HUES48 (cell line): ENCODE measurements at regions not wholly inside any gene's neighbourhood (a gene's known extent, or its start where the extent isn't known, plus 50 kb on each side); places are given as distances from the start of the nearest gene placed in this dataset.

Source experiments
- H3K27ac ChIP-seq: one replicate; pipeline ENCODE4 v1.7.0; 2013; ENCODE audit warnings: low read depth, low read length, inconsistent platforms
- H3K27me3 ChIP-seq: 2 replicates; pipeline ENCODE4 v1.6.1; 2013; ENCODE audit warnings: mild to moderate bottlenecking, low read length; ENCODE audit not compliant: control insufficient read depth, insufficient read depth
- H3K36me3 ChIP-seq: 2 replicates; pipeline ENCODE4 v1.6.1; 2013; ENCODE audit warnings: low read length; ENCODE audit not compliant: control insufficient read depth, insufficient read depth
- H3K4me1 ChIP-seq: 2 replicates; pipeline ENCODE4 v1.6.1; 2013; ENCODE audit warnings: mild to moderate bottlenecking, low read length; ENCODE audit not compliant: control insufficient read depth, insufficient read depth
- H3K4me3 ChIP-seq: 2 replicates; pipeline ENCODE4 v1.5.1; 2013; ENCODE audit warnings: mild to moderate bottlenecking, low read depth, low read length
- H3K9ac ChIP-seq: 2 replicates; pipeline ENCODE4 v1.6.1; 2013; ENCODE audit warnings: mild to moderate bottlenecking, low read depth, low read length, moderate library complexity
- H3K9me3 ChIP-seq: 2 replicates; pipeline ENCODE4 v1.6.1; 2013; ENCODE audit warnings: low read length; ENCODE audit not compliant: control insufficient read depth, insufficient read depth

DNA sequence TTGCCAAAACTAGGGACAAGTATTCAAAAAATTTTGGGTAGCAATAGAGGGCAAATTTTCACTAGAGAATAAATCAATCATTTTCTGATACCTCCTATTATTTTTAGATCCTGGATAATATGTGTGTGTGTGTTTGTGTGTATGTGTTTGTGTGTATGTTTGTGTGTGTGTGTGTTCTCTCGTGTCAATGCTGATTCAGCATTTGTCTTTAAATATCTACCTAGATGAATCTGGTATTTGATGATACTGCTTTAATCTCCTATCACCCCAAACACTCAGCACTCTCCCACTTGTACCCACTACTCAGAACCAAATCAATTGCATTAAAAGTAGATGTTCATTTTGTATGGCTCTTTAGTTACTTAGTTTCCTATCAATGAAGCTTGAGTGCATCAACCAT is 101.3 kb upstream of the NPFFR2 start:
- H3K9ac ChIP-seq, result no peak overlapping the region
- no peaks in the 10 kb centered on the region for H3K36me3 ChIP-seq
- H3K4me3 ChIP-seq, result no peak overlapping the region
- no peak overlapping the region for H3K27ac ChIP-seq
- no peaks in the 10 kb centered on the region for H3K4me1 ChIP-seq
- no peaks in the 10 kb centered on the region for H3K27me3 ChIP-seq
- no peaks in the 10 kb centered on the region for H3K9me3 ChIP-seq

DNA sequence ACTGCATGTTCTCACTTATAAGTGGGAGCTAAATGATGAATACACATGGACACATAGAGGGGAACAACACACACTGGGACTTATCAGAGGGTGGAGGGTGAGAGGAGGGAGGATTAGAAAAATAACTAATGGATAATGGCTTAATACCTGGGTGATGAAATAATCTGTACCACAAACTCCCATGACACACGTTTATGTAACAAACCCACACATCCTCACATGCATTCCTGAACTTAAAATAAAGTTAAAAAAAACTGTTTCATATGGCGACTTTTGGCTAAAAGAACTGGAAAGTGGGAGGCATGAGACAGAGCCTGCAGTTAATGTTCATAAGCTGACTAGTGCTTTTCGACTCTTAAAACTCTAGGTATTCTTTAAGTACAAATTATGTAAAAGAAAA is 98.9 kb upstream of the NPFFR2 start:
- Histone ChIP-seq H3K9me3 (no peaks in the 10 kb centered on the region), H3K9ac (no peak overlapping the region), H3K27ac (no peak overlapping the region), H3K36me3 (no peaks in the 10 kb centered on the region), H3K27me3 (no peaks in the 10 kb centered on the region), H3K4me1 (no peaks in the 10 kb centered on the region), H3K4me3 (no peak overlapping the region)

DNA sequence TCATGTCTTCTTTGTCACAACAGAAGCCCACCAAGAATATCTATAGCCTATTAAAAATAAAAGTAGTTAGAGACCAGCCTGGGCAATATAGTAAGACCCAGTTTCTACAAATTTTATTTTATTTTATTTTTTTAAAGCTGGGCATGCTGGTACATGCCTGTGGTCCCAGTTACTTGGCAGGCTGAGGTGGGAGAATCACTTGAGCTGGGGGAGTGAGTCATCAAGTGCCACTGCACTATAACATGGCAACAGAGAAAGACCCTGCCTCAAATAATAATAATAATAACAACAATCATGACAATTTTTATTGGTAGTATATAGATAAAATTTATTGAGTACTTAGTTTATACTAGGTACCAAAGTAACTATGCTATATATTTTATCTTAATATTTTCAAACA is 93.0 kb upstream of the NPFFR2 start:
- Histone ChIP-seq H3K27me3 (no peaks in the 10 kb centered on the region), H3K9ac (no peak overlapping the region), H3K4me3 (no peak overlapping the region), H3K36me3 (no peaks in the 10 kb centered on the region), H3K27ac (no peak overlapping the region), H3K9me3 (no peaks in the 10 kb centered on the region), H3K4me1 (0 out of 2 replicates have a peak, but pooled peaks cover 4% of the 10 kb centered on the region)

DNA sequence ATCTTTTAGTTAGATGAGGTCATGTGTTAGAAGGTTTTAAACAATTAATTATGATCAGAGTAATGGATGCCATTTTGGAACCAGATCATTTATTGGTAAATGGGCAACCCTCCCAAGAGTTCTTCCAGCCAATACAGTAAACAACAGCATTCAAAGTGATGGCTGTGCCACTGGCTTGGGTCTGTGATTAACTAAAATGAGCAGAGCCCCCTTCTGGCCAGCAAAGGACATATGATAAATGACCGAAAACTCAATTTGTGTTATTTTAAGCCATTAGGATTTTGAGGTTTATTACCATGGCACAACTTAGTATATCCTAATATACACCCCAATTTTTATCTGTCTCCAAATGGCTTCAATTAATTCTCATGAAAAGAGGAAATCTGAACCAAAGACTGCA is 90.8 kb upstream of the NPFFR2 start:
- H3K9ac ChIP-seq, result no peak overlapping the region
- H3K9me3 ChIP-seq, result peaks cover 19% of the 10 kb centered on the region
- H3K27ac ChIP-seq, result no peak overlapping the region
- H3K36me3 ChIP-seq, result no peaks in the 10 kb centered on the region
- H3K27me3 ChIP-seq, result no peaks in the 10 kb centered on the region
- H3K4me1 ChIP-seq, result 0 out of 2 replicates have a peak, but pooled peaks cover 4% of the 10 kb centered on the region
- H3K4me3 ChIP-seq, result no peak overlapping the region

DNA sequence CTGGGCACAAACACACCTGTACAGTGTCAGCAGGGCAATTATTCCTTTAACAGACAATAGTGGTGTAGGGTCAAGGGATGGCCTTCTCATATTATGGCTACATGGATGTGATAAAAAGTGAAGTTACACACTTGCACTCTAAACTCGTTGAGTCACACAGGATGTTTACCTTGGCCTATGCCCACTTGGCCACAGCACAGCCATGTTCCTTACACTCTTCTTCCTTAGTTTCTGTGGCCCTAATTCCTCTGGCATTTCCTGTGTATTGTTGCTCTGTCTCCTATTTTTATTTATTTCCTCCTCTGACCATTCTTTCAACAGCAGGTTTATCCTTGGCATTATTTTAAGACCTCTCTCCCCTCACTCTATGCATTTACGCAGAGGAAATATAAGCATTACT is 86.8 kb upstream of the NPFFR2 start:
- Histone ChIP-seq H3K4me3 (no peak overlapping the region), H3K4me1 (0 out of 2 replicates have a peak, but pooled peaks cover 4% of the 10 kb centered on the region), H3K9me3 (peaks cover 41% of the 10 kb centered on the region), H3K27me3 (no peaks in the 10 kb centered on the region), H3K27ac (no peak overlapping the region), H3K36me3 (no peaks in the 10 kb centered on the region), H3K9ac (no peak overlapping the region)

DNA sequence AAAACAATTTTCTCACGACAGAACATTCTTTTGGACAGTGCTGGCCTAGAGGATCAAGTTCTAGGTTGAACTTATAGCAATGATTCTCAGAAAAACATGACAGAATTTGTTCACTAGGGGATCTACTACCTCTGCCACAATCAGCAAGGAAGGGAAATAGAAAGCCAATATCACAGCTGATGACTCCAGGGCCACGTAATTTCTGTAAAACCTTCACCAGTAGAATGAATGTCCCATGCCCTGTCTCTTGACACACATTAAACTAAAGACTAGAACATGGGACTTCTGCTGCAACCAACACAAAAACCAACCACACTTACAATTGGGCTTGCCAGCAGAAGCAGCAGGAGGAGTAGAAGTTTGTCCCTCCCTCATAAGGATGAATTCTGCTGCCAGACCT is 86.0 kb upstream of the NPFFR2 start:
- no peaks in the 10 kb centered on the region for H3K36me3 ChIP-seq
- no peak overlapping the region for H3K27ac ChIP-seq
- no peaks in the 10 kb centered on the region for H3K27me3 ChIP-seq
- 0 out of 2 replicates have a peak, but pooled peaks cover 4% of the 10 kb centered on the region for H3K4me1 ChIP-seq
- H3K9me3 ChIP-seq, result peaks cover 41% of the 10 kb centered on the region
- H3K9ac ChIP-seq, result no peak overlapping the region
- H3K4me3 ChIP-seq, result no peak overlapping the region

DNA sequence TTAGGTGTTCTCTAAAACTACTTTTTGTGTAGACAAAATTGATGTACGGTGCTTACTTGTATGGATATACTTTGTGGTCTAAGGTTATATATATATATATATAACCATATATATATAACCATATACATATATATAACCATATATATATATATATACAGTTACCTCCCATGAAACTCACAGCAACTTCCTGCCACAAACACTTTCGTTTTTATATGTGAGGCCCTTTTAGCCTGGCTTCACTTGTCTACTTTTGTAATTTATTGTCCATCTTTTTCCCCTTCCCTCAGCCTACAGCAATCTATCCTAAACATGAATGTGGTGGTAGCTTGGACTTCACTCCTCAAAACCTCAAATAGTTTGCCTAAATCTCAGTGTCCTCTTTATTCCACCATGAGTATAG is 72.8 kb upstream of the NPFFR2 start:
- H3K4me1 ChIP-seq, result no peaks in the 10 kb centered on the region

DNA sequence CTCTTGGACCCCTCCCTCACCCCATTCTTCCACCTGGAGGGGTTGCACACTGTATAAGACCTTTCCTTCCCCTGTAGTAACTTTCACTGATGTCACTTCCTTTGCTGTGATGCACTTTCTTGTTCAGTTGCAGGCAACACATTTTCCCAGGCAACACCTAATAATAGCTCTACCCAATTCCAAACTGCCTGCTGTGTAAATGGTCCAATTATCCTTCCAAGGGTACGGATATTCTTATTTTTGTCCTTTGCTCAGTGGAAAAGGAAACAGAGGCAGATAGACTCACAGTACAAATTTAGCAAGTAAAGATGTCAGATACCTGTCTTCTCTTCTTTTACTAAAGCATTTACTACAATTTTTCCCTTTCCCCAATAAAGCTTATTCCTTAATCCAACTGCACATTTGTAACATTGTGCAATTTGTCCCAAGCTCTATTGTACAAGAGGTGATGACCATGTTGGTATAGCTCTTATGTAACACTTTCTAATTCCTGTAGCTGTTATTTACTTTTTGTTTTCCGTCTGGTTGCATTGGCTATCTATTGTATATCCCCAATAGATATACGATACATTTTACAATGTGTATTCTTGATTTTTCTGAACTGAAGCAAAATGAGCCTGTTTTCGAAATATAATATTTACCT is 69.1 kb upstream of the NPFFR2 start:
- H3K4me1 ChIP-seq, result no peaks in the 10 kb centered on the region
- no peak overlapping the region for H3K9ac ChIP-seq
- no peaks in the 10 kb centered on the region for H3K36me3 ChIP-seq
- no peaks in the 10 kb centered on the region for H3K27me3 ChIP-seq
- no peak overlapping the region for H3K4me3 ChIP-seq
- H3K9me3 ChIP-seq, result no peaks in the 10 kb centered on the region
- H3K27ac ChIP-seq, result no peak overlapping the region

More for the DNA sequence above, 72.8 kb upstream of the NPFFR2 start:
- no peaks in the 10 kb centered on the region; the same call in 1 of the 2 replicates for H3K9me3 ChIP-seq
- no peak overlapping the region for H3K27ac ChIP-seq
- no peak overlapping the region for H3K9ac ChIP-seq
- H3K27me3 ChIP-seq, result no peaks in the 10 kb centered on the region
- no peak overlapping the region for H3K4me3 ChIP-seq
- H3K36me3 ChIP-seq, result no peaks in the 10 kb centered on the region

DNA sequence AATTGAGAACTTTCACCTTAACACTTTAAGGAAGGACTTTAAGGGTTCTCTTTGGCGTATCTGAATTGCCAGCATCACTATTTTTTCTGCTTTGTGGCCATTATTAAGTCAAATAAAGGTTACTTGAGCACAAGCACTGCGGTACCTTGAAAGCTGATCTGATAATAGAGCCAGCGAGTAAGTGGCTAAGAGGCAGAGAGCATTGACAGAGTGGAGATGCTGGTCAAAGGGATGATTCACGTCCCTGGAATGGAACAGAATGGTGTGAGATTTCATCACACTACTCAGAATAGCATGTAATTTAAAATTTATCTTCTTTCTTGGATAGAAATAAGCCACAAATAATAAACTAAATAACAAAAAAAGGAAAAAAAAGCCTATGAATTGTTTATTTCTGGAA is 57.1 kb upstream of the NPFFR2 start:
- Histone ChIP-seq H3K9me3 (no peaks in the 10 kb centered on the region), H3K4me3 (no peak overlapping the region), H3K9ac (no peak overlapping the region), H3K27me3 (no peaks in the 10 kb centered on the region), H3K36me3 (no peaks in the 10 kb centered on the region), H3K4me1 (no peaks in the 10 kb centered on the region), H3K27ac (no peak overlapping the region)

DNA sequence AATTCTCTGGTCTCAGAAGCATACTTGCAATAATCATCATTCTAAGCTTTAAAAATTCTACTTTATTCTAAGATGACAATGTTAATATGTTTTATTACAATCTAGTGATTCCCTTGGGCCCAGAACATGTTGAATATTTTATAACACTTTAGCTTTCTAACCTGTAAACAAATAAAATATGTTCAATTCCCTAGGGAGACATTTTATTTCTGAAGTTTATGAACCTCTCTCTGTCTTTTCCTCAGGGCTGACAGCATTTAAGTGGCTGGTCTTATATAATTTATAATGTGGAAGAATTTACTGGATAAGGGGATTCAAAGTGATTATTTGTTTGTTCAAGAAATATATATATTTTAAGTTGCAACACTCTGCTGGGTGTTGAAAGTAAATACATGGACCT is 55.3 kb upstream of the NPFFR2 start:
- H3K27ac ChIP-seq, result no peak overlapping the region
- H3K9me3 ChIP-seq, result no peaks in the 10 kb centered on the region
- H3K4me1 ChIP-seq, result no peaks in the 10 kb centered on the region
- no peak overlapping the region for H3K4me3 ChIP-seq
- no peaks in the 10 kb centered on the region for H3K36me3 ChIP-seq
- no peak overlapping the region for H3K9ac ChIP-seq
- H3K27me3 ChIP-seq, result no peaks in the 10 kb centered on the region

DNA sequence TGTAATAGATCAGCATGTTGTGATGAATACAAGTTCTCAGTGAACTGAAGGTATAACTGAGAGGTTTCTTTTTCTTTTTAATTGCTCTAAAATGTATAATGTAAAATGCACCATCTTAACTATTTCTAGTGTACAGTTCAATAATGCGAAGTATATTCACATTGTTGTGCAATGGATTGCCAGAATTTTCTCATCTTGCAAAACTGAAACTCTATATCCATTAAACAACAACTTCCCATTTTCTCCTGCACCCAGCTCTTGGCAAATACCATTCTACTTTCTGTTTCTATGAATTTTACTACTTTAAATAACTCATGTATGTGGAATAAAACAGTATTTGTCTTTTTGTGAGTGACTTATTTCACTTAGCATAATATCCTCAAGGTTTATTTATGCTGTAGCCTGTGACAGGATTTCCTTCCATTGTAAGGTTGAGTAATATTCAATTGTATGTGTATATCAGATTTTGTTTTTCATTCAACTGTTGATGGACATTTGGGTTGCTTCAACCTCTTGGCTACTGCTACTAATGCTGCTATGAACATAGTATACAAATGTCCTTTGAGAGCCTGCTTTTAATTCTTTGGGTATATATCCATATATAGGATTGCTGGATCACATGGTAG is 53.5 kb upstream of the NPFFR2 start:
- Histone ChIP-seq H3K36me3 (no peaks in the 10 kb centered on the region), H3K27me3 (no peaks in the 10 kb centered on the region), H3K9me3 (no peaks in the 10 kb centered on the region), H3K27ac (no peak overlapping the region), H3K9ac (no peak overlapping the region), H3K4me1 (no peaks in the 10 kb centered on the region), H3K4me3 (no peak overlapping the region)
